ENCODE measurements at regions not wholly inside any gene's neighbourhood (a gene's known extent, or its start where the extent isn't known, plus 50 kb on each side); places are given as distances from the start of the nearest gene placed in this dataset.
"Not testable (repeated sequence)": the region's sequence is repeated elsewhere in the genome, so short reads cannot be mapped to it uniquely, and the experiment has no call there.

GRCh38 chr11:13551834-13552233 lies 56.0 kb upstream of the PTH start:
- ATAC-seq (ENCODE audit: insufficient read depth, low FRiP score) (no peak), DNase-seq (no peak)
- Histone ChIP-seq H3K27me3 (ENCODE audit: control insufficient read depth in 3 of 3, insufficient read depth in 3 of 3, low read length in 2 of 3) (no peaks in the 10 kb centered on the region), H3K9ac (ENCODE audit: insufficient read depth in 1 of 2, low read length in 2 of 2) (no peak overlapping the region), H3K27ac (ENCODE audit: low read depth in 1 of 2, low read length in 1 of 2) (no peak overlapping the region), H3K4me3 (no peak overlapping the region), H3K9me3 (ENCODE audit: control insufficient read depth in 4 of 4, insufficient read depth in 3 of 4, low read length in 3 of 4) (no peaks in the 10 kb centered on the region), H3K36me3 (ENCODE audit: control insufficient read depth in 4 of 4, insufficient read depth in 4 of 4, low read length in 4 of 4) (no peaks in the 10 kb centered on the region), H3K4me1 (ENCODE audit: control insufficient read depth in 5 of 5, insufficient read depth in 5 of 5, low read length in 5 of 5) (no peaks in the 10 kb centered on the region)
- TF ChIP-seq CTCF (IDR thresholded peaks at IDR 0.05; ENCODE audit: control extremely low read depth, extremely low read depth): no peak
- WGBS, 2 donors: 82 to 83% methylated on average over 6 of the region's 6 CpGs

- peaks cover 0 to 7% (median 0%) of the 10 kb centered on the region in 4 donors for H3K9me3 ChIP-seq (ENCODE audit: control insufficient read depth in 4 of 4, insufficient read depth in 3 of 4, low read length in 3 of 4)
- H3K4me3 ChIP-seq: no peak overlapping the region
- DNase-seq (no peak), ATAC-seq (ENCODE audit: insufficient read depth, low FRiP score) (no peak)
- no peaks in the 10 kb centered on the region for H3K36me3 ChIP-seq (ENCODE audit: control insufficient read depth in 4 of 4, insufficient read depth in 4 of 4, low read length in 4 of 4)
- no peaks in the 10 kb centered on the region for H3K4me1 ChIP-seq (ENCODE audit: control insufficient read depth in 5 of 5, insufficient read depth in 5 of 5, low read length in 5 of 5)
- no peak overlapping the region for H3K27ac ChIP-seq (ENCODE audit: low read depth in 1 of 2, low read length in 1 of 2)
- no peaks in the 10 kb centered on the region for H3K27me3 ChIP-seq (ENCODE audit: control insufficient read depth in 3 of 3, insufficient read depth in 3 of 3, low read length in 2 of 3)
- H3K9ac ChIP-seq (ENCODE audit: insufficient read depth in 1 of 2, low read length in 2 of 2): no peak overlapping the region
- WGBS, 2 donors: 78 to 80% methylated on average over 1 of the region's 1 CpG
- no peak for TF ChIP-seq CTCF (IDR thresholded peaks at IDR 0.05; ENCODE audit: control extremely low read depth, extremely low read depth)
Measured at GRCh38 chr11:13550761-13551160, 55.0 kb upstream of the PTH start.

- H3K4me3 ChIP-seq; ATAC-seq (ENCODE audit: insufficient read depth, low FRiP score): not testable (repeated sequence)
Measured at GRCh38 chr11:13546092-13546491, 50.3 kb upstream of the PTH start.

More at GRCh38 chr11:13546092-13546491, 50.3 kb upstream of the PTH start:
- H3K9ac ChIP-seq (ENCODE audit: insufficient read depth in 1 of 2, low read length in 2 of 2); H3K27me3 ChIP-seq (ENCODE audit: control insufficient read depth in 3 of 3, insufficient read depth in 3 of 3, low read length in 2 of 3); H3K27ac ChIP-seq (ENCODE audit: low read depth in 1 of 2, low read length in 1 of 2); DNase-seq; H3K36me3 ChIP-seq (ENCODE audit: control insufficient read depth in 4 of 4, insufficient read depth in 4 of 4, low read length in 4 of 4); H3K9me3 ChIP-seq (ENCODE audit: control insufficient read depth in 4 of 4, insufficient read depth in 3 of 4, low read length in 3 of 4); H3K4me1 ChIP-seq (ENCODE audit: control insufficient read depth in 5 of 5, insufficient read depth in 5 of 5, low read length in 5 of 5): not testable (repeated sequence)
- WGBS, 2 donors: 89 to 95% methylated on average over 2 of the region's 2 CpGs

Data from lung (tissue), 11 donors.